CD4-positive, CD25-positive, alpha-beta regulatory T cell (primary cell): ENCODE measurements at regions not wholly inside any gene's neighbourhood (a gene's known extent, or its start where the extent isn't known, plus 50 kb on each side); places are given as distances from the start of the nearest gene placed in this dataset.
"Not testable (repeated sequence)": the region's sequence is repeated elsewhere in the genome, so short reads cannot be mapped to it uniquely, and the experiment has no call there.

Experiments
- ATAC-seq, 2 donors: fragments of 150-1000 bp; cut with Tn5 transposase; one replicate each; pipeline ENCODE4 v1.10.0; 2021; ENCODE audit warnings: low read depth in 2 of 2, moderate number of reproducible peaks in 2 of 2, moderate library complexity in 1 of 2
- DNase-seq, 3 donors: peaks; one replicate each; pipeline versions ENCODE4 v3.0.0 to v3.0.0-alpha.2; 2012 to 2022; ENCODE audit warnings: mixed read lengths in 1 of 3
- H3K27ac ChIP-seq: one replicate; pipeline ENCODE4 v1.7.0; 2013; ENCODE audit warnings: mild to moderate bottlenecking, low read length; ENCODE audit not compliant: insufficient read depth, poor library complexity, severe bottlenecking
- H3K27me3 ChIP-seq: one replicate; pipeline ENCODE4 v1.7.0; 2013; ENCODE audit warnings: low read length; ENCODE audit not compliant: control insufficient read depth, insufficient read depth
- H3K36me3 ChIP-seq: one replicate; pipeline ENCODE4 v1.7.0; 2013; ENCODE audit warnings: mild to moderate bottlenecking, low read length, moderate library complexity; ENCODE audit not compliant: control insufficient read depth, insufficient read depth
- H3K4me1 ChIP-seq: 2 replicates; pipeline ENCODE4 v1.7.0; 2013; ENCODE audit warnings: mild to moderate bottlenecking, low read length; ENCODE audit not compliant: insufficient read depth, control insufficient read depth, poor library complexity, severe bottlenecking
- H3K4me3 ChIP-seq: one replicate; pipeline ENCODE4 v1.7.0; 2013; ENCODE audit warnings: low read depth, mild to moderate bottlenecking, low read length, moderate library complexity
- H3K9me3 ChIP-seq, 2 experiments: 1 replicate in 1 of 2; 2 replicates in 1 of 2; pipeline ENCODE4 v1.7.0; 2013; ENCODE audit warnings: low read length in 2 of 2, mild to moderate bottlenecking in 1 of 2, moderate library complexity in 1 of 2; ENCODE audit not compliant: control insufficient read depth in 2 of 2
- H3K27ac Mint-ChIP-seq, 3 donors: one replicate each; pipeline ENCODE4 v1.8.0; 2020 to 2022; ENCODE audit warnings: mild to moderate bottlenecking in 3 of 3, mixed read lengths in 3 of 3, moderate library complexity in 2 of 3
- H3K27me3 Mint-ChIP-seq: one replicate; pipeline ENCODE4 v1.8.0; 2022; ENCODE audit warnings: mild to moderate bottlenecking, mixed read lengths
- H3K36me3 Mint-ChIP-seq: one replicate; pipeline ENCODE4 v1.8.0; 2020; ENCODE audit warnings: mixed read lengths
- H3K4me1 Mint-ChIP-seq, 4 donors: one replicate each; pipeline ENCODE4 v1.8.0; 2020 to 2022; ENCODE audit warnings: mixed read lengths in 4 of 4, mild to moderate bottlenecking in 1 of 4
- H3K4me3 Mint-ChIP-seq, 4 donors: one replicate each; pipeline ENCODE4 v1.8.0; 2020 to 2022; ENCODE audit warnings: mild to moderate bottlenecking in 4 of 4, mixed read lengths in 4 of 4, moderate library complexity in 3 of 4
- H3K9me3 Mint-ChIP-seq, 7 donors: one replicate each; pipeline ENCODE4 v1.8.0; 2020 to 2022; ENCODE audit warnings: mixed read lengths in 7 of 7, mild to moderate bottlenecking in 3 of 7, moderate library complexity in 2 of 7

DNA sequence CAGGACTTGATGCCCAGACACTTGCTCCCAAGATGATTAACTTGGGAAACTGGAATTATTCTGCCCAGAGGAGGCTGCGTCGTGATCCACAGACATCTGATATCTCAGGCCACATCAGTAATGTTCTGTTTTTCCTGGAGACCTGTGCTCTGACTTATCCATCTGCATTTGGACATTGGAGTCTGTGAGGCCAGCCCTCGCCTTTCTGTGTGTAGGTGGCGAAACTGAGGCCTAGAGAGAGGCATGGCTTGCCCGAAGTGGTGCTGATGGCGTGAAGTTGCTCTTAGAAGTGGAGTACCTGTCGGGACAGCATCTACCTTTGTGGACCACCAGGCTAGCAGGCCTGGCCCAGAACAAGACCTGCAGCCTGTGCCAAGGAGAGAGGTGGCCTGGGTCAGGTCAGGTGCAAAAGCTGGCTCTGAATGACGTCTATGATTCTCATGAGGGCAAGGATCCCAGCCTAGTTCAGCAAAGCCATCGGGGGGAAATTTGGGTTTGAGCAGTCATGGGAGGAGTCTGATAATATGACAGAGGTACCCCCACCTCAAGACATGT lies 186.8 kb upstream of the ZNF469 start:
- no peaks in the 10 kb centered on the region for H3K27me3 ChIP-seq
- ATAC-seq (no peak), DNase-seq (no peak)
- no peaks in the 10 kb centered on the region for H3K9me3 ChIP-seq
- Mint-ChIP-seq H3K4me3 (no peak overlapping the region), H3K4me1 (peaks cover 0 to 4% (median 1%) of the 10 kb centered on the region in 4 donors), H3K9me3 (peaks cover 0 to 5% (median 1%) of the 10 kb centered on the region in 7 donors), H3K27me3 (peaks cover 4% of the 10 kb centered on the region), H3K36me3 (peaks cover 4% of the 10 kb centered on the region), H3K27ac (no peak overlapping the region)
- H3K4me3 ChIP-seq, result no peak overlapping the region
- no peaks in the 10 kb centered on the region for H3K36me3 ChIP-seq
- no peak overlapping the region for H3K27ac ChIP-seq
- no peaks in the 10 kb centered on the region for H3K4me1 ChIP-seq

- Mint-ChIP-seq H3K27me3 (no peaks in the 10 kb centered on the region), H3K36me3 (peaks cover 4% of the 10 kb centered on the region), H3K9me3 (peaks cover 0 to 5% (median 1%) of the 10 kb centered on the region in 7 donors), H3K27ac (no peak overlapping the region), H3K4me1 (peaks cover 0 to 4% (median 1%) of the 10 kb centered on the region in 4 donors), H3K4me3 (no peak overlapping the region)
- H3K4me1 ChIP-seq, result no peaks in the 10 kb centered on the region
- no peaks in the 10 kb centered on the region for H3K9me3 ChIP-seq
- H3K4me3 ChIP-seq, result no peak overlapping the region
- no peak overlapping the region for H3K27ac ChIP-seq
- DNase-seq, result no peak
- no peaks in the 10 kb centered on the region for H3K36me3 ChIP-seq
- ATAC-seq, result no peak
- no peaks in the 10 kb centered on the region for H3K27me3 ChIP-seq
These were observed 186.0 kb upstream of the ZNF469 start for GRCh38 chr16:88196471-88197400.

GRCh38 chr16:88197481-88198456 lies 185.0 kb upstream of the ZNF469 start:
- no peaks in the 10 kb centered on the region for H3K36me3 ChIP-seq
- ATAC-seq, result no peak
- H3K4me3 ChIP-seq, result no peak overlapping the region
- DNase-seq, result no peak
- Mint-ChIP-seq H3K27me3 (no peaks in the 10 kb centered on the region), H3K9me3 (peaks cover 0 to under 1% (median 0%) of the 10 kb centered on the region in 7 donors), H3K36me3 (no peaks in the 10 kb centered on the region), H3K4me1 (no peaks in the 10 kb centered on the region), H3K27ac (no peak overlapping the region), H3K4me3 (no peak overlapping the region)
- H3K9me3 ChIP-seq, result no peaks in the 10 kb centered on the region
- no peaks in the 10 kb centered on the region for H3K4me1 ChIP-seq
- H3K27ac ChIP-seq, result no peak overlapping the region
- no peaks in the 10 kb centered on the region for H3K27me3 ChIP-seq

GRCh38 chr16:88198457-88199295 lies 184.1 kb upstream of the ZNF469 start:
- not testable (repeated sequence) for H3K4me3 ChIP-seq, H3K36me3 ChIP-seq, H3K4me1 ChIP-seq, ATAC-seq, DNase-seq, H3K4me1 Mint-ChIP-seq, H3K9me3 ChIP-seq, H3K27me3 ChIP-seq, H3K36me3 Mint-ChIP-seq, H3K27ac Mint-ChIP-seq, H3K27me3 Mint-ChIP-seq, H3K27ac ChIP-seq, H3K9me3 Mint-ChIP-seq, H3K4me3 Mint-ChIP-seq

GRCh38 chr16:88199296-88200153 lies 183.2 kb upstream of the ZNF469 start:
- H3K27ac ChIP-seq, H3K4me3 ChIP-seq, H3K27me3 Mint-ChIP-seq, H3K9me3 Mint-ChIP-seq, H3K36me3 Mint-ChIP-seq, H3K4me1 Mint-ChIP-seq, DNase-seq, H3K4me3 Mint-ChIP-seq, H3K4me1 ChIP-seq, H3K27ac Mint-ChIP-seq, H3K9me3 ChIP-seq, H3K27me3 ChIP-seq, ATAC-seq, H3K36me3 ChIP-seq: not testable (repeated sequence)

DNA sequence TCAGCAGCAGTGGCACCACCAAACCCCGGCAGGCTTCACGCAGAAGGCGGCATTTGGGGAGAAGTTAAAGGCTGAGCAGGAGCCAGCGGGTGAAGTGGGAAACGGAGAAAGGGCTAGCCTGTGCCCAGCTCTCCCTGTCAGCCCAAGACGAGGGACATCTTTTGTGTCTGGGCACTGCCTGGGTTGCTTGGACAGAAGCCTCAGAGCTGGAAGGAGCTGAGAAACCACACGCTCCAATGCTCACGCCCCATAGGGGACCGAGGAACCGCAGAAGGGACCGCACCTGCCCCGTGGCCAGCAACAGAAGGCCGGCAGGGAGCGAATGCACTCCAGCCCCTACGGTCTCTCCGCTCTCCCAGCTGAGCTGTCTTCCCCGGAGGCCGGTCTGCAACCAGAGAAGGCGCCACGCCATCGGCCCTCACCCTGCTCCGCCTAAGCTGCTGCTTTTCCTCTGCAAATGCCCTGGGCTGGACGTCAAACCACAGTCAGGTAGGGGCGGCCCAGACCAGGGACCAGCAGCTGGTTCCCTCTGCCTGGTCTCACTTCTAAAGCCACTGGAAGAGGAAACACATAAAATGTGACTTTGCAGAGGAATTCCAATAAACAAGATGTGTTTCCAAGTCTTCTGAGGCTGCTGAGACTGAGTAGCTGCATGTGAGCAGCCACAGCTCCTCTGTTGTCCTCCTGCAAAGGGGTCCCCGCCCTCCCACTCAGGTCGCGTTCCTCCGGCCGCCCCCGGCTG lies 182.4 kb upstream of the ZNF469 start:
- H3K4me1 Mint-ChIP-seq, H3K4me3 Mint-ChIP-seq, H3K27ac Mint-ChIP-seq, ATAC-seq, H3K27me3 ChIP-seq, H3K9me3 Mint-ChIP-seq, H3K36me3 Mint-ChIP-seq, DNase-seq, H3K9me3 ChIP-seq, H3K4me1 ChIP-seq, H3K27me3 Mint-ChIP-seq, H3K36me3 ChIP-seq, H3K27ac ChIP-seq, H3K4me3 ChIP-seq: not testable (repeated sequence)
